Activated CD8-positive, alpha-beta memory T cell treated with anti-CD3 and anti-CD28 coated beads for 48 hours (primary cell): ENCODE measurements at regions not wholly inside any gene's neighbourhood (a gene's known extent, or its start where the extent isn't known, plus 50 kb on each side); places are given as distances from the start of the nearest gene placed in this dataset.

Source experiments
- DNase-seq, 3 experiments: peaks; one replicate each; pipeline ENCODE4 v3.0.0-alpha.2; 2020; ENCODE audit warnings: low read depth in 2 of 3, low spot score in 2 of 3

- DNase-seq: no peak
These were observed 55.9 kb upstream of the LEF1 start for GRCh38 chr4:108224611-108225053.

GRCh38 chr4:108223313-108223712, 54.6 kb upstream of the LEF1 start:
- no peak for DNase-seq

- DNase-seq: no peak
These were observed 51.3 kb upstream of the LEF1 start for GRCh38 chr4:108219998-108220397.
